CD4-positive, alpha-beta T cell treated with Interleukin-4 for 4 hours (primary cell): ENCODE measurements at regions not wholly inside any gene's neighbourhood (a gene's known extent, or its start where the extent isn't known, plus 50 kb on each side); places are given as distances from the start of the nearest gene placed in this dataset.
A peak's percentile ranks its signal among the peaks of the same experiment; 100 is the strongest.

Experiments
- DNase-seq: peaks from one replicate; pipeline ENCODE4 v3.0.0-alpha.2; 2020

- no peak for DNase-seq
Measured at GRCh38 chr2:215681799-215682596, 246.1 kb upstream of the FN1 start.

GRCh38 chr2:215680605-215681598, 245.0 kb upstream of the FN1 start:
- peak; percentile 26 for DNase-seq

GRCh38 chr2:215678094-215678493, 242.2 kb upstream of the FN1 start:
- DNase-seq, result no peak

- no peak for DNase-seq
Measured at GRCh38 chr2:215677481-215677880, 241.6 kb upstream of the FN1 start.

GRCh38 chr2:215672406-215672805, 236.5 kb upstream of the FN1 start:
- DNase-seq, result no peak

GRCh38 chr2:215671691-215672090, 235.8 kb upstream of the FN1 start:
- no peak for DNase-seq

- DNase-seq, result no peak
Measured at GRCh38 chr2:215671244-215671643, 235.4 kb upstream of the FN1 start.

- no peak for DNase-seq
Measured at GRCh38 chr2:215670396-215670795, 234.5 kb upstream of the FN1 start.

- DNase-seq, result no peak
Measured at GRCh38 chr2:215668378-215668775, 232.5 kb upstream of the FN1 start.

- no peak for DNase-seq
Measured at GRCh38 chr2:215667585-215668377, 231.9 kb upstream of the FN1 start.

GRCh38 chr2:215664847-215665525, 229.1 kb upstream of the FN1 start:
- DNase-seq, result no peak

- no peak for DNase-seq
Measured at GRCh38 chr2:215662715-215663114, 226.8 kb upstream of the FN1 start.

GRCh38 chr2:215660687-215661086, 224.8 kb upstream of the FN1 start:
- no peak for DNase-seq

- DNase-seq, result no peak
Measured at GRCh38 chr2:215659650-215660049, 223.8 kb upstream of the FN1 start.

GRCh38 chr2:215658635-215659305, 222.9 kb upstream of the FN1 start:
- DNase-seq, result no peak

- DNase-seq, result no peak
Measured at GRCh38 chr2:215657844-215658243, 222.0 kb upstream of the FN1 start.

GRCh38 chr2:215654148-215654819, 218.4 kb upstream of the FN1 start:
- no peak for DNase-seq

GRCh38 chr2:215653344-215654030, 217.6 kb upstream of the FN1 start:
- no peak for DNase-seq

- no peak for DNase-seq
Measured at GRCh38 chr2:215652388-215652787, 216.5 kb upstream of the FN1 start.

- no peak for DNase-seq
Measured at GRCh38 chr2:215651412-215651811, 215.5 kb upstream of the FN1 start.
